ENCODE measurements at regions not wholly inside any gene's neighbourhood (a gene's known extent, or its start where the extent isn't known, plus 50 kb on each side); places are given as distances from the start of the nearest gene placed in this dataset.

DNA sequence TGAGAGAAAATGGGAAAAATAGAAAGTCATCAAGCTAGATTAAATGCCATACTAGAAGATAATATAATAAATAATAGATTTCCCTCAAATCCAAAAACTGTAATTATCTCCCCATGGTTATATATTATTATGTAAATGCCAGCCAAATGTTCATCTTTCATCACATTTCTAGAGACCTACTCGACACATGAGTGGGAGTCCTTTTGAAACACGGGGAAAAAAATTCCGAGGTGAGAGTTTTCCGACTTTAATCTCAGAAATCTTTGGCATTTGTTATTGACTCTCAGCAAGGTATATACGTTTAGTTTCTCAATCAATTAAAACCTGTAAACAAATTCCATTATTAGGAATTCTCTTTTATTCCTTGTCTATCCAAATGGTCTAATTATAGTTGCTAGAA, 465.4 kb upstream of the SMIM31 start:
- TF ChIP-seq, protein P1, sequence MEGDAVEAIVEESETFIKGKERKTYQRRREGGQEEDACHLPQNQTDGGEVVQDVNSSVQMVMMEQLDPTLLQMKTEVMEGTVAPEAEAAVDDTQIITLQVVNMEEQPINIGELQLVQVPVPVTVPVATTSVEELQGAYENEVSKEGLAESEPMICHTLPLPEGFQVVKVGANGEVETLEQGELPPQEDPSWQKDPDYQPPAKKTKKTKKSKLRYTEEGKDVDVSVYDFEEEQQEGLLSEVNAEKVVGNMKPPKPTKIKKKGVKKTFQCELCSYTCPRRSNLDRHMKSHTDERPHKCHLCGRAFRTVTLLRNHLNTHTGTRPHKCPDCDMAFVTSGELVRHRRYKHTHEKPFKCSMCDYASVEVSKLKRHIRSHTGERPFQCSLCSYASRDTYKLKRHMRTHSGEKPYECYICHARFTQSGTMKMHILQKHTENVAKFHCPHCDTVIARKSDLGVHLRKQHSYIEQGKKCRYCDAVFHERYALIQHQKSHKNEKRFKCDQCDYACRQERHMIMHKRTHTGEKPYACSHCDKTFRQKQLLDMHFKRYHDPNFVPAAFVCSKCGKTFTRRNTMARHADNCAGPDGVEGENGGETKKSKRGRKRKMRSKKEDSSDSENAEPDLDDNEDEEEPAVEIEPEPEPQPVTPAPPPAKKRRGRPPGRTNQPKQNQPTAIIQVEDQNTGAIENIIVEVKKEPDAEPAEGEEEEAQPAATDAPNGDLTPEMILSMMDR (IDR thresholded peaks at IDR 0.05) = no peak
- Mint-ChIP-seq H3K36me3 (ENCODE audit: low read depth) (no peaks in the 10 kb centered on the region), H3K4me1 (no peaks in the 10 kb centered on the region)

DNA sequence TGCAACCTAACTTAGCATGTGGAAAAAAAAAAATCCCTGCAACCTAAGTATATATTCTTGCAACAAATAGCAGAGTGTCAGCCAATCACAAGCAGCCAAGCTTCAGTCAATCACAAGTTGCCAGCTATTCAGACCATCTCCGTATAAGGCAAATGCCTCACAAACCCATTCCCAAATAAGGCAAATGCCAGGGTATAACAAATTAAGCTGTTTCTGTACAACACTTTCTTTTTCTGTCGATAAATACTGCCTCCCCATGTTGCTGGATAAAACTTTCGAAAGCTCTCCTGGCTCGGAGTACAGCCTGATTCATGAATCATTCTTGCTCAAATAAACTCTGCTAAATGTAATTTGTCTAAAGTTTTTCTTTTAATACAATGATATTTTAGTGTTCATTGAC, 460.7 kb upstream of the SMIM31 start:
- H3K4me3 Mint-ChIP-seq = no peak overlapping the region
- no peaks in the 10 kb centered on the region for H3K4me1 Mint-ChIP-seq
- no peaks in the 10 kb centered on the region for H3K27me3 Mint-ChIP-seq (ENCODE audit: low read depth, poor library complexity)
- TF ChIP-seq, protein P1 (IDR thresholded peaks at IDR 0.05) = no peak
- no peak for DNase-seq
- H3K27ac Mint-ChIP-seq = no peak overlapping the region
- no peaks in the 10 kb centered on the region for H3K9me3 Mint-ChIP-seq
- no peaks in the 10 kb centered on the region for H3K36me3 Mint-ChIP-seq (ENCODE audit: low read depth)

More for the DNA sequence above, 465.4 kb upstream of the SMIM31 start:
- Mint-ChIP-seq H3K9me3 (no peaks in the 10 kb centered on the region), H3K27ac (no peak overlapping the region), H3K27me3 (ENCODE audit: low read depth, poor library complexity) (no peaks in the 10 kb centered on the region), H3K4me3 (no peak overlapping the region)
- DNase-seq = no peak

DNA sequence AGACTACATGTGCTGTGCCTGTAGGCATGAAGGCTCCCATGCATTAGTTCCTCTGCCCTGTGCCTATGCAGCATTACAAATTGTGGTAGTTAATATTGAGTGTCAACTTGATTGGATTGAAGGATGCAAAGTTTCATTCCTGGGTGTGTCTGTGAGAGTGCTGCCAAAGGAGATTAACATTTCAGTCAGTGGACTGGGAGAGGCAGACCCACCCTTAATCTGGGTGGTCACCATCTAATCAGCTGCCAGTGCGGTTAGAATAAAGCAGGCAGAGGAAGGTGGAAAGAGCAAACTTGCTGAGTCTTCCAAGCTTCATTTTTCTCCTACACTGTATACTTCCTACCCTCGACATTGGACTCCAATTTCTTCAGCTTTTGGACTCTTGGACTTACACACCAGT, 460.2 kb upstream of the SMIM31 start:
- DNase-seq = no peak
- no peak overlapping the region for H3K27ac Mint-ChIP-seq
- no peak overlapping the region for H3K4me3 Mint-ChIP-seq
- no peaks in the 10 kb centered on the region for H3K36me3 Mint-ChIP-seq (ENCODE audit: low read depth)
- no peaks in the 10 kb centered on the region for H3K4me1 Mint-ChIP-seq
- no peaks in the 10 kb centered on the region for H3K27me3 Mint-ChIP-seq (ENCODE audit: low read depth, poor library complexity)
- no peaks in the 10 kb centered on the region for H3K9me3 Mint-ChIP-seq
- TF ChIP-seq, protein P1 (IDR thresholded peaks at IDR 0.05) = no peak

DNA sequence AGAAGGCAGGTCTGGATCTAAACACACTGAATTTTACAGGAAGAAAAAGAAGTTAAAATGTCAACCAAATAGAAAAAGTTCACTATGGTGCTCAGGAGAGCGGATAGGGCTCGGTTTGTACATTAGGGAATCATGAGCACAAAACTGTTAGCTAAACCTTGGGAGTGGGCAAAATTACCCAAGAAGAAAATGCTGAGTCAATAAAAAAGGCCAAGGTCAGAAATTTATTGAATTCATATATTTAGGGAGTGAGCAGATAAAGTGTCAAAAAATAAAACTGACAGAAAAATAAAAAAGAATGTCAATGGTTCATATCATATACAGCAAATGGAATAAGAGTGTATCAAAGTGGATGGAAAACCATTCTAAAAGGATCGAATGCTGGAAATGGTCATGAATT, 452.5 kb upstream of the SMIM31 start:
- Mint-ChIP-seq H3K36me3 (ENCODE audit: low read depth) (no peaks in the 10 kb centered on the region), H3K9me3 (no peaks in the 10 kb centered on the region), H3K4me3 (no peak overlapping the region), H3K27me3 (ENCODE audit: low read depth, poor library complexity) (no peaks in the 10 kb centered on the region), H3K4me1 (no peaks in the 10 kb centered on the region), H3K27ac (no peak overlapping the region)
- DNase-seq = no peak
- TF ChIP-seq, protein P1 (IDR thresholded peaks at IDR 0.05) = no peak

DNA sequence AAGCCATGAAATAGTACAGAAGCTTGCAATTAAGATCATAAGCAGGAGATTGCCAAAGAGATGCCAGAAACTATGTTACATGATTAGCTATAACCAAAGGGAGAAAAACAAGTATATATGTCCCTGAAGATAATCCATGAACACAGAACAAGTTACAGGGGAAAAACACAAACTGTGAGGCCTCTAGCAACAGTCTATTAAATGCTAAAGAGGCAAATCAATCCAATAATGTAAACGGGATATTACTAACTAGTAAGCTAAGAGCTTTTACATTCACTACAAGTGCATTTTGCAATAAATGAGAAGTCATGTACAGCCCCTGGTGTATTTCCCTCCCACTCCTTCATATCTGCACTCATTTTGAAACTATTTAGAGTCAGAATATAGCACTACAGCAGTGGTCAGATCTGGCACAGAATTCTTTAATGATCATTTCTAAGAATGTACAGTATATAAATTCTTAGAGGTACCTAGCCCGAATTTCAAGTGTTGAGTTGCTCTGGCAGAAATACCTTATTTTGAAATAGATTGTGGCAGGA, 449.8 kb upstream of the SMIM31 start:
- TF ChIP-seq, protein P1 (IDR thresholded peaks at IDR 0.05) = no peak
- Mint-ChIP-seq H3K36me3 (ENCODE audit: low read depth) (no peaks in the 10 kb centered on the region), H3K4me3 (no peak overlapping the region), H3K9me3 (no peaks in the 10 kb centered on the region), H3K27me3 (ENCODE audit: low read depth, poor library complexity) (no peaks in the 10 kb centered on the region), H3K27ac (no peak overlapping the region), H3K4me1 (no peaks in the 10 kb centered on the region)
- DNase-seq = no peak

DNA sequence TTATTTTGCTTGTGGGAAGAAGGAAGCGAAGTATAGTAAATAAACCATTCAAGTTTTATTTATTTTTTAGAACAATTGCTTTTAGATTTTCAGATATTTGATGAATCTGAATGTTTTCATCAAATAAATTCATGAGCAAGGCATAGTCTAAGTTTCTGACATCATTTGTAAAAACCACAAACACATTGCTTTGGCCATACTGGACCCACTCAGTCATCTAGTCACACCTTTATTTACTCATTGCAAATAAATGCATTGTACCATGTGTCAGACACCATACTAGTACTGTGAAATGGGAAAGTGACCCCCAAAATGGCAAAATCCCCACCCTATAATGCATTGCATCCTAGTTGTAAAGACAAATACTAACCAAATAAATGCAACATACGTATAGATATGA, 449.1 kb upstream of the SMIM31 start:
- TF ChIP-seq, protein P1 (IDR thresholded peaks at IDR 0.05) = no peak
- H3K4me3 Mint-ChIP-seq = no peak overlapping the region

More for the DNA sequence above, 449.1 kb upstream of the SMIM31 start:
- Mint-ChIP-seq H3K9me3 (no peaks in the 10 kb centered on the region), H3K27me3 (ENCODE audit: low read depth, poor library complexity) (no peaks in the 10 kb centered on the region), H3K27ac (no peak overlapping the region), H3K36me3 (ENCODE audit: low read depth) (no peaks in the 10 kb centered on the region), H3K4me1 (no peaks in the 10 kb centered on the region)
- DNase-seq = no peak

All from nephron progenitor cell (in vitro differentiated cells).